Right lobe of liver (tissue), 4 donors: ENCODE measurements at regions not wholly inside any gene's neighbourhood (a gene's known extent, or its start where the extent isn't known, plus 50 kb on each side); places are given as distances from the start of the nearest gene placed in this dataset.

Source experiments
- CTCF ChIP-seq, 4 donors: fragments of 200-600 bp in 3 of 4; fragments of 450-650 bp in 1 of 4; IDR thresholded peaks; one replicate each; pipeline versions ENCODE4 v1.5.1 to v1.8.0; 2016 to 2022; ENCODE audit warnings: antibody characterized with exemption in 4 of 4, mild to moderate bottlenecking in 2 of 4
- POLR2A ChIP-seq: fragments of 450-650 bp; IDR thresholded peaks from one replicate; pipeline ENCODE4 v1.6.1; 2017; ENCODE audit warnings: antibody characterized with exemption, mild to moderate bottlenecking
- donor health status: DM: no; HTN: no; CAD: no.
- donor health status: DM: no; HTN: no; CAD: no.
- donor health status: DM: no; HTN: yes; CAD: no.

- no peak for TF ChIP-seq CTCF (IDR thresholded peaks at IDR 0.05)
- TF ChIP-seq POLR2A, result no peak
Measured at GRCh38 chr2:167543721-167544120, 655.4 kb downstream of the XIRP2 start.
